Epithelial cell of proximal tubule (primary cell): ENCODE measurements at regions not wholly inside any gene's neighbourhood (a gene's known extent, or its start where the extent isn't known, plus 50 kb on each side); places are given as distances from the start of the nearest gene placed in this dataset.

Source experiments
- DNase-seq: peaks from one replicate; pipeline ENCODE4 v3.0.0-alpha.2; 2011; ENCODE audit warnings: low read depth
- H3K4me3 ChIP-seq: 2 replicates; pipeline ENCODE4 v1.5.1; 2011; ENCODE audit warnings: low read depth, mild to moderate bottlenecking, low read length
- CTCF ChIP-seq: conservative IDR thresholded peaks from 2 replicates; pipeline ENCODE4 v1.5.1; 2012; ENCODE audit warnings: low read depth, mild to moderate bottlenecking, low read length

GRCh38 chr2:103667335-103667884, 905.6 kb downstream of the TMEM182 start:
- no peak overlapping the region for H3K4me3 ChIP-seq
- TF ChIP-seq CTCF: no peak
- peak; percentile 66 for DNase-seq

- no peak for TF ChIP-seq CTCF
- H3K4me3 ChIP-seq: no peak overlapping the region
- DNase-seq: peak; percentile 12
These were observed 907.7 kb downstream of the TMEM182 start for GRCh38 chr2:103669531-103669930.
